Activated naive CD4-positive, alpha-beta T cell treated with anti-CD3 and anti-CD28 coated beads, Interleukin-2, amount 10 ng/mL, durations not matched to agents 7 days and 5 days (primary cell): ENCODE measurements at regions not wholly inside any gene's neighbourhood (a gene's known extent, or its start where the extent isn't known, plus 50 kb on each side); places are given as distances from the start of the nearest gene placed in this dataset.

Experiments
- CTCF ChIA-PET: fragments of 350-600 bp; sonication (Branson Sonifier 250); formaldehyde crosslinking; loops from one replicate; lab custom pipeline; 2021; ENCODE audit warnings: antibody characterized with exemption; lab: Charles Lee
- DNase-seq: peaks from one replicate; pipeline ENCODE4 v3.0.0-alpha.2; 2020
- H3K27ac Mint-ChIP-seq: one replicate; pipeline ENCODE4 v1.8.0; 2021; ENCODE audit warnings: mild to moderate bottlenecking, moderate library complexity, mixed read lengths
- H3K27me3 Mint-ChIP-seq: one replicate; pipeline ENCODE4 v1.8.0; 2021; ENCODE audit warnings: mild to moderate bottlenecking, mixed read lengths
- H3K36me3 Mint-ChIP-seq: one replicate; pipeline ENCODE4 v1.8.0; 2021; ENCODE audit warnings: mixed read lengths
- H3K4me1 Mint-ChIP-seq: one replicate; pipeline ENCODE4 v1.8.0; 2021; ENCODE audit warnings: mixed read lengths
- H3K4me3 Mint-ChIP-seq: one replicate; pipeline ENCODE4 v1.8.0; 2021; ENCODE audit warnings: mild to moderate bottlenecking, moderate library complexity, mixed read lengths
- H3K9me3 Mint-ChIP-seq: one replicate; pipeline ENCODE4 v1.8.0; 2021; ENCODE audit warnings: mixed read lengths

DNA sequence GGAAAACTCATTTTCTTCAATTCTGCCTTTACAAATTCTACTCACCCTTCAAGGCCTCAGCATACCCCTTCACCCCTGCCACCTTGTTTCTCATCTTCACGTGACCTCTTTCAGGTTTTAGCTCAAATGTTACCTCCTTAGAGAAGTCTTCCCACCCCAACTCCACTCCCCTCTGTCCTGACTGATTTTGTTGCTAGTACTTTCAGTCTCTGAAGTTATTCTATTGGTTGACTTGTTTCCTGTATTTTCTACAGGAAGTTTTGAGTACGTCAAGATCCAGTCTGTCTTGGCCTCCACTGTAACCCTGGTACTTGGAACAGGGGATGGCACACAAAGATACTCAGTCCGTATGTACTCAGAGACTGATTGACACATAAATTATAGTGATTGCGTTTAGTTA, 296.1 kb downstream of the DHX35 start:
- Mint-ChIP-seq H3K36me3 (no peaks in the 10 kb centered on the region), H3K9me3 (no peaks in the 10 kb centered on the region), H3K27ac (no peak overlapping the region), H3K4me1 (no peaks in the 10 kb centered on the region), H3K27me3 (no peaks in the 10 kb centered on the region), H3K4me3 (no peak overlapping the region)
- CTCF ChIA-PET: interaction anchor here (1.3 kb wide), 1 partner anchor 9 kb away, joined by 3 read pairs; no protein-coding TSS in a partner anchor
- DNase-seq: no peak

DNA sequence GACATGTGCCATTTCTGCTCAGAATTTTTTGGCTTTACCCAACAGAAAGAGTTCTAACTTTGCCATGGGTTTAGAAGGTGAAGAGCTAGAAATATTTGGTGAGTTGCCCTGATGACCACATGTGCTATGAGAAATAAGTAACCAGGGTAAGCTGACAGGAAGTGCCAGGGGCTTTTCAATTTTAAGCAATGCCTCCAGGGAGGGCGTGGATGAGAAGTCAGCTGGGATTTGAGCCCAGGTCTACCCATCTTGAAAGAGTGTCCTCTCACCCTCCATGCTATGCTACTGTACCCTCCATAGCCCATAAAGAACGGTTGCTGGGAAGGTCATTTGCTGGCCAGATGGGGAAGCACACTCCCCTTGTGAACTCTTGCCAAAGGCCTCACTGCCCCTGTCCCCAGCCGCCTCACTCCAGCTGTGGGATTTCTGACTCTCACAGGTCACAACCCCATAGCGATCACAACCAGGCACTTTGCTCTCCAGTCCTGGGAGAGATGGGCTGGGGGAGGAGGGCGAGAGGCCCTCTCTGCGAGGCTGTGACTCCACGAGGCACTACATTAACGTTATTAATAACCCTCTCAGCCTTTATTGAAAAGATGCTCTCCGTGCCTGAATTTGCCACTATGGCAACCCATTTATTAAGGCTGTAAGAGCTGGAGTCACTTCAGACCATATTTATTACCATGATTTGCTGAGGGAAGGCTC, 291.1 kb downstream of the DHX35 start:
- Mint-ChIP-seq H3K36me3 (no peaks in the 10 kb centered on the region), H3K9me3 (no peaks in the 10 kb centered on the region), H3K4me3 (no peak overlapping the region), H3K27ac (no peak overlapping the region), H3K27me3 (peaks cover 5% of the 10 kb centered on the region), H3K4me1 (no peaks in the 10 kb centered on the region)
- DNase-seq: no peak
- CTCF ChIA-PET: no interaction called here

DNA sequence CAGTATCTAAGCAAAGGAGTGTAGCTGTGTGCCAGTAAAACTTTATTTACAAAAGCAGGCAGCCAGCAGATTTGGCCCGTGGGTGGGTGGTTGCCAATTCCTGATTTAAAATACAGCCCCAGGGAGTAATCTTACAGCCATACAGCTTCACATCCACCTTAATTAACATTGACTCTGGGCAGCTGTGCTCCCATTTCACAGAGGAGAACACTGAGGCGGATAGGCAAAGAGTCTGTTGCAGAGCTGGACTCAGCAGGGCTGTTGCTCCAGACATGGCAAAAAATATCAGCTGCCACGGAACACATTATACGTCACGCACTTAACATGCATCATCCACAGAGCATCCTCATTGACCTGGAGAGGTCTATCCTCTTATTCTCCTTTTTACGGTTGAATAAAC, 289.9 kb downstream of the DHX35 start:
- Mint-ChIP-seq H3K27ac (no peak overlapping the region), H3K4me1 (no peaks in the 10 kb centered on the region), H3K27me3 (peaks cover 5% of the 10 kb centered on the region), H3K9me3 (no peaks in the 10 kb centered on the region), H3K4me3 (no peak overlapping the region), H3K36me3 (no peaks in the 10 kb centered on the region)
- CTCF ChIA-PET: interaction anchor here (1.4 kb wide), 1 partner anchor 13 kb away, joined by 7 read pairs; no protein-coding TSS in a partner anchor
- DNase-seq: no peak

DNA sequence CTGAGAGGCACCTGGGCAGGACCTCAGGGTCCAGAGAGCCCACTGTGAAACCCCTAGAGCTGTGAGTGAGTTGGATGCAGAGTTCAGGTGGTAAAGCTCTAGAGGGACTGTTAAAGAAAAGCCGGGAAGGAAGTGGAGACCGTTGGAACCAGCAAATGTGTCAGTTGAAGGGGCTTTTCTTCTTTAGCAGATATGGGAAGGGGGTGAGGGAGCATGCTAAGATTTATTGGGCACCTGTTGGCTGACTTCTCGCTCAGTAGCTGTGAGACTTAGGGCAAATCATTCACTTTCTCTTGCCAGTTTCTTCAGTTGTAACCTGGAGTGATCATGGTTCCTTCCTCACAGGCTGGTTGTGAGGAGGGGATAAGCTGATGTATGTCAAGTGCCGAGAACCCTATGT, 287.7 kb downstream of the DHX35 start:
- H3K36me3 Mint-ChIP-seq: no peaks in the 10 kb centered on the region
- H3K9me3 Mint-ChIP-seq: no peaks in the 10 kb centered on the region
- CTCF ChIA-PET: no interaction called here
- H3K27ac Mint-ChIP-seq: no peak overlapping the region
- H3K27me3 Mint-ChIP-seq: peaks cover 5% of the 10 kb centered on the region
- DNase-seq: no peak
- no peak overlapping the region for H3K4me3 Mint-ChIP-seq
- peaks cover 16% of the 10 kb centered on the region for H3K4me1 Mint-ChIP-seq

DNA sequence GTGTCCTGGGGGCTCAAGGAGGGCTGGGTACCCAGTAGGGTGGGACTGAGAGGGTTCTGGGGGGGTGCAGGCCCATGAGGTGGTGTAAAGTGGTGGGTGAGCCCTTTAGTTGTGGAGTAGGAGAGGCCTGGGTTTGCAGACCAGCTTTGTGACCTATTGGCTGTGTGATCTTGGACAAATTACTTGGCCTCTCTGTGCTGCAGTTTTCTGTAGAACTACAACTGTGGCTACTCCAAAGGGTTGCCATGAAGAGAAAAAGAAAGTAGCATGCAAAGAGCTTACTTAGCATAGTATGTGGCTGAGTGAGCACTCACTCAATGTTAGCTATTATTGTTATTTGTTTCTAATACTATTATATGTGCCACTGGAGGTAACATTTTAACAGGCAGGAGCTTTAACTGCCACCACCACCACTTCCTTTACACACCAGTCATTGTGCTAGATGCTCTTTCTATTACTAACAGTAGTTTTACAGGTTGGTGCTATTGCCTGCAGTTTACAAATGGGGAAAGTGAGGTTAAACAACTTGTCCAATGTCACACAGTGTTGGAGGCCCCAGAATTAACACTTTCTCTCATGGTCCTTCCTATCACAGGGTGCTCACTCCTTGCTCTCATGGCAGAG, 286.8 kb downstream of the DHX35 start:
- DNase-seq: no peak
- Mint-ChIP-seq H3K4me1 (peaks cover 19% of the 10 kb centered on the region), H3K27me3 (peaks cover 5% of the 10 kb centered on the region), H3K27ac (no peak overlapping the region), H3K4me3 (no peak overlapping the region), H3K36me3 (no peaks in the 10 kb centered on the region), H3K9me3 (no peaks in the 10 kb centered on the region)
- CTCF ChIA-PET: interaction anchor here (1.4 kb wide), 1 partner anchor 20 kb away, joined by 6 read pairs; no protein-coding TSS in a partner anchor

DNA sequence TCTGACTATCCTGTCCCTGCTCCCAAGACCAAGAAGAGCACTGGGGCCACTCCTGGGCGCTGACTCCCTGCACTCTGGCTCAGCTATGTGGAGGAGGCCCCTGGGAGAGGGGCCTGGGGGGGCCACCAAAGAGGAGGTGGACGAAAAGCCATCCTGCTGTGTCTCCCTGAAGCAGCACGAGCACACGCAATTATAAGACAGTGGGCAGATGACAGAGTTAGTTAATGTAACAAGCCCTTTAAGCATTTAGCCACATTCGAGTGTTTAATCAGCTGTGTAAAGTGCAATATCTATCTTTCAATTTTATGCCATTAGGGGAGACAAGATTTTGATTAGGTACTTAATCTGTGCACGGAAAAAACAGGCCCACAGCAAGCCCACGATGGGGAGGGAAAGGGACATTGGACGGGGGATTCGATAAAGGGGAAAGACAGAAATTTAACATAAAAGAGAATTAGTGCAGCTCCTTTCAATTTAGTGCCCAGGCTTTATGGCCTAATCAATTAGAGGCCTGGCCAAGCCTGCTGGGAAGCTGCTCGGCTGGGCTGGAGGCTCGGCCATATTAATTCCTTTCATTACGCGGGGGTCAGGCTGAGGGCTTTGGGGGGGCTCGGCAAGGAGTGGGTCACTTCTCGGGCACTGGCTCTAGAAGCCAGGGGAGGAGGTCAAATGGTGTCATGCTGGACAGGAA, 286.2 kb downstream of the DHX35 start:
- CTCF ChIA-PET: interaction anchor here (1.4 to 1.8 kb wide), 2 partner anchors 18 to 21 kb away, joined by 6 read pairs; no protein-coding TSS in a partner anchor
- Mint-ChIP-seq H3K27me3 (peaks cover 5% of the 10 kb centered on the region), H3K36me3 (no peaks in the 10 kb centered on the region), H3K4me1 (peaks cover 19% of the 10 kb centered on the region), H3K4me3 (no peak overlapping the region), H3K9me3 (peaks cover 2% of the 10 kb centered on the region), H3K27ac (no peak overlapping the region)
- no peak for DNase-seq

DNA sequence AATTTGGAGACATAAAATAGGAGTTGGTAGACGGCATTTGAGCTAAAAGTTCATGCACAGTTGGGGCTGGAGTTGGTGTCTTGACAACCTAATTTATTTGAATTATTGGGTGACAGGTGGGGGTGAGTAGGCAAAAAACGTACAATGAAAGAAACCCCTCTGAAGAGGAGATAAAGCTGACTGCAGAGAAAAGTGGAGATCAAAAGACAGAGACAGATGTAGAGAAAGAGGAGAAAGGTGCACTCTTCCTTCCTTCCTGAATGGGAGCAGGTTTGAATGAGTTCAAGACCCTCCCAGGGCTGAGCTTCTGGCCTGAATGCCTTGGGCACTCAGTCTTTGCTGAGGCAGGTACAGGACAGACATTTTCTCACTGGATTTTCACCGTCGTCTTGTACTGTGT, 284.3 kb downstream of the DHX35 start:
- Mint-ChIP-seq H3K27ac (no peak overlapping the region), H3K4me1 (peaks cover 19% of the 10 kb centered on the region), H3K9me3 (peaks cover 4% of the 10 kb centered on the region), H3K36me3 (no peaks in the 10 kb centered on the region), H3K27me3 (peaks cover 5% of the 10 kb centered on the region), H3K4me3 (no peak overlapping the region)
- CTCF ChIA-PET: interaction anchor here (1.3 to 1.8 kb wide), 3 partner anchors 18 to 22 kb away, joined by 4 to 6 read pairs (median 4); no protein-coding TSS in a partner anchor
- no peak for DNase-seq

DNA sequence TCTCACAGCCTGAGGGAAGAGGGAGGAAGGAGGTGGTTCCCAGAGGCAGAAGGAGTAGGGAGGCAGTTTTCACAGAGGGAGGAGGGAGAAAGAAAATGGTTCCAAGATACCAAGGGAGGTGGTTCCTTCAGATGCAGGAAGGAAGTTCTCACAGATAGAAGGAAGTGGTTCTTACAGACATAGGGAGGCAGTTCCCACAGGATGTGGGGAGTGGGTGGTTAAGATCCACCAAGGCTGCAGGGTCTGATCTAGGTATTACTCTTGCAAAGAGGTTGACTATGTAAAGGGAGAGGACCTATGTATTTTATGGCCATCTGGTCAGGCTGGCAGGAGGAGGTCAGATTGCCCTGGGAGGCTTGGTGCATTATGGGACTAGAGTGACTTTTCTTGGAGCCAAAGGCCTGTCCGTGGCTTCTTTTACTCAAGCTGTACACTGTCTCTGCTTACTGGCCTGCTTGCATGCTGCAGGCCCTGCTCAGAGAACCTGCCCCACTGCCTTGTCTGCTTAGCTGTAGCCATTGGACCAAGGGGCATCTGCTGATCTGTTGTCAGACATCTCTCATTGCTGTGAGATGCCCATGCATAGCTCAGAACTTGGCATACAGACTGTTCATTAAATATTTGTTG, 283.7 kb downstream of the DHX35 start:
- no peaks in the 10 kb centered on the region for H3K36me3 Mint-ChIP-seq
- no peak overlapping the region for H3K27ac Mint-ChIP-seq
- CTCF ChIA-PET: interaction anchor here (1.3 kb wide), 1 partner anchor 19 kb away, joined by 4 read pairs; no protein-coding TSS in a partner anchor
- H3K4me1 Mint-ChIP-seq: peaks cover 19% of the 10 kb centered on the region
- DNase-seq: no peak
- H3K9me3 Mint-ChIP-seq: peaks cover 4% of the 10 kb centered on the region
- no peak overlapping the region for H3K4me3 Mint-ChIP-seq
- peaks cover 5% of the 10 kb centered on the region for H3K27me3 Mint-ChIP-seq

DNA sequence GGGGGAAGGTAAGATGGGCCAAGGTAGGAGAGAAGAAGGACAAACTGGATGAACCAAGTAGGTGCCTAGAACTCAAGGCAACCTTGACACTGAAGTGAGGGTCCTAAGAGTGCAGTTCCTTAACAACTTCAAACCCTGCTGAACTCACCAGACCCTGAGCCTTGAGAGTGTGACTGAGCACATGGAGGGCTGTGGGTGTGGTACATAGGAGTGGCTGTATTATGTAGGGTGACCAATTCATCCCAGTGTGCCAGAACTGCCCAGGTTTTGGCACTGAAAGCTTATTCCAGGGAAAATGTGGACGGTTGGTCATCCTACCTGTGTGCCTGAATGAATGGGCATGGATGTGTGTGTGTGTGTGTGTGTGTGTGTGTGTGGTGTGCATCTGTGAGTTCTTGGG, 281.8 kb downstream of the DHX35 start:
- peaks cover 19% of the 10 kb centered on the region for H3K4me1 Mint-ChIP-seq
- H3K9me3 Mint-ChIP-seq: peaks cover 4% of the 10 kb centered on the region
- no peak overlapping the region for H3K4me3 Mint-ChIP-seq
- DNase-seq: no peak
- no peaks in the 10 kb centered on the region for H3K27me3 Mint-ChIP-seq
- no peak overlapping the region for H3K27ac Mint-ChIP-seq
- CTCF ChIA-PET: no interaction called here
- H3K36me3 Mint-ChIP-seq: no peaks in the 10 kb centered on the region

DNA sequence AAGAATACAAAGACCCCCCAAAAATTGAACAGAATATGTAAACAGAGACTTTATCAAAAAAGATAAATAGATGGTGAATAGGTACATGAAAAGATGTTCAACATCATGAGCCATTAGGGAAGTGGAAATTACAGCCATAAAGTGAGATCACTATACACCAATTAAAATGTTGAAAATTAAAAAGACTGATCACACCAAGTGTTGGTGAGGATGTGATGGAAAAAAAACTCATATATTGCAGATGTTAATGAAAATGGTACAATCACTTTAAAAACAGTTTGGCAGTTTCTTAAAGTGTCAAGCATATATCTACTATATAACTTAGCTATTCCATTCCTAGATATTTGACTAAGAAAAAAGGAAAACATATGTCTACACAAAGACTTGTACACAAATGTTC, 280.5 kb downstream of the DHX35 start:
- CTCF ChIA-PET: interaction anchor here (0.7 to 0.9 kb wide), 2 partner anchors 27 to 247 kb away, joined by 3 read pairs; no protein-coding TSS in a partner anchor
- H3K4me3 Mint-ChIP-seq: no peak overlapping the region
- H3K4me1 Mint-ChIP-seq: peaks cover 19% of the 10 kb centered on the region
- DNase-seq: no peak
- no peaks in the 10 kb centered on the region for H3K27me3 Mint-ChIP-seq
- peaks cover 4% of the 10 kb centered on the region for H3K9me3 Mint-ChIP-seq
- no peaks in the 10 kb centered on the region for H3K36me3 Mint-ChIP-seq
- H3K27ac Mint-ChIP-seq: no peak overlapping the region

DNA sequence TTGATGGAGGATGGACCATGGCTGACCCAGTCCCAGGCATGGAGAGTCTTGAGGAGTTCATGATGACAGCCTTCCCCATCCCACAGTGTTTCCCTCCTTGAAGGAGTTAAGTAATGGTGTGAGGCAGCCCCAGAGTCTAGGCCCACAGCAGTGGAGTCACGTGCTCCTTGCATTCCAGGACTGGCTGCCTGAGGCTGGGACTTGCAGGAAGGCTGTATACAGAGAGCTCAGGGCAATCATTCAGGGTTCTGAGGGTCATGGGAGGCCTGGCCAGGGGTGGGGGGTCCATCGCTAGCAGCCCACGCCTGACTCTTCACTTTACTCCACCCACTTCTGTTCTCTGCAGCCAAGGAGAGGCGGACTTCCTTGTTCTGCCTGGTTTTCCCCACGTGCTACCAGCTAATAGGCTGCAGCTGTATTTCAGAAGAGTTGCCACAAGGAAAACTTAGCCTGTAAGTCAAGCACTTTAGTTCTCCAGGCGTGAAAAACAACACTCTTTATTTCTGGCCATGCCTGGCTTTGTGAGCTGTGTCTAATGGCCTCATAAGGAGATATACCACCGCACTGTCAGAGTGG, 272.5 kb downstream of the DHX35 start:
- H3K4me3 Mint-ChIP-seq: no peak overlapping the region
- no peaks in the 10 kb centered on the region for H3K4me1 Mint-ChIP-seq
- CTCF ChIA-PET: no interaction called here
- no peak for DNase-seq
- no peaks in the 10 kb centered on the region for H3K27me3 Mint-ChIP-seq
- H3K36me3 Mint-ChIP-seq: no peaks in the 10 kb centered on the region
- no peaks in the 10 kb centered on the region for H3K9me3 Mint-ChIP-seq
- no peak overlapping the region for H3K27ac Mint-ChIP-seq

DNA sequence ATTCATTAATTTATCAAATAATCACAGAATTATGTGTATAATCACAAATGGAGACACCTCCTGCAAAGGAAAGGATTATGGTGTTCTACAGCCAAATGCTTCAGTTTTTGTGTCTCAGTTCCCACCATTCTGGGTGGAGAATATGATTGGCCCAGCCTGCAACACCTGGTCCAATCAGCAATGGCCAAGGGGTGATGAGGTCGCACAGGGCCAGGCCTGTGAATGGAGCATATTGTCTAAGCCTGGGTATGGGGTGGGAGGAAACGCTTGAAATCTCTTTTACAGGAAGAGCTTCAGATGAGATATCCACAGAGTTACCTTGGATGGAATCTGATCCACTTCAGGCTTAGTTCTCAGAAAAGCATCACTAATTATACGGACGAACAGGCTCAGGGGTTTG, 271.6 kb downstream of the DHX35 start:
- Mint-ChIP-seq H3K4me3 (no peak overlapping the region), H3K27ac (no peak overlapping the region), H3K36me3 (no peaks in the 10 kb centered on the region), H3K27me3 (no peaks in the 10 kb centered on the region), H3K9me3 (no peaks in the 10 kb centered on the region), H3K4me1 (no peaks in the 10 kb centered on the region)
- CTCF ChIA-PET: no interaction called here
- DNase-seq: no peak

DNA sequence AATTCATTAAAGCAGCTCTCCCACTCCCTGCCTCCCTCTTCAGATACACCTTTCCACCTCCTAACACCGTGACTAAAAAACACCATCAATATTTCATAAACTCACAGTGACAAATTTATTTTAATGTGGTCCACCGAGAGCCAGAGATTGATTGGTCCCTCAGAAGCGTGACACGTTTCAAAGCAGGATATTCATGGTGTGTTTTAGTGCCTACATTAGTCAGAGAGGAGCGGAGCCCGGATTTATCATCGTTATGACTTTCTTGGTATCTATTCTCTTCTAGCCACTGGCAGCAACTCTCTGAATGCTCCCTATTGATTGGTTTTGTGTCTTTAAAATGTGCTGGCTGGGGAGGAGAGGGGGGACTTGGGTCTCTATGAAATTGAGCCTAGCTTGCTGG, 265.3 kb downstream of the DHX35 start:
- no peak for DNase-seq
- H3K9me3 Mint-ChIP-seq: no peaks in the 10 kb centered on the region
- CTCF ChIA-PET: no interaction called here
- H3K4me1 Mint-ChIP-seq: no peaks in the 10 kb centered on the region
- no peak overlapping the region for H3K27ac Mint-ChIP-seq
- no peak overlapping the region for H3K4me3 Mint-ChIP-seq
- no peaks in the 10 kb centered on the region for H3K36me3 Mint-ChIP-seq
- H3K27me3 Mint-ChIP-seq: no peaks in the 10 kb centered on the region

DNA sequence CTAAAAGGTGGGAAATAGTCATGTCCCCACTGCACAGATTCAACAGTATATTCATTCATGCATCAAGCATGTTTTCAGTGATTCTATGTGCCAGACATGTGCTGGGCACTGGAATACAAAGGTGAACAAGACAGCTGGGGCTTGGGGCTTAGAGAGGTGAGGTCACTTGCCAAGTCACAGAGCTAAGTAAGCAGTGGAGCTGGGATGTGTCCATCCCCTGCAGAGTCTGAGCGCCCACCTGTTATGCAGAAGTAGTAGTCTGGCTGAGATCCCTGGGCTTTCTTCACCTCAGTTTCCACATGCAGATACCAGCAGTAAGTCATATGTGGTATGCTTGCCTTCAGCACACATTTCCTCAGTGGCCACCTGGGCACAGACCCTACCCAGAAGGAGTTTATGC, 263.8 kb downstream of the DHX35 start:
- H3K27me3 Mint-ChIP-seq: no peaks in the 10 kb centered on the region
- no peak overlapping the region for H3K4me3 Mint-ChIP-seq
- H3K9me3 Mint-ChIP-seq: no peaks in the 10 kb centered on the region
- no peak for DNase-seq
- no peaks in the 10 kb centered on the region for H3K36me3 Mint-ChIP-seq
- H3K4me1 Mint-ChIP-seq: no peaks in the 10 kb centered on the region
- no peak overlapping the region for H3K27ac Mint-ChIP-seq
- CTCF ChIA-PET: no interaction called here
